Ovary (tissue), 3 donors: ENCODE measurements at regions not wholly inside any gene's neighbourhood (a gene's known extent, or its start where the extent isn't known, plus 50 kb on each side); places are given as distances from the start of the nearest gene placed in this dataset.

Experiments used
- CTCF ChIP-seq, 3 donors: fragments of 450-650 bp in 2 of 3; fragments of 200-600 bp in 1 of 3; IDR thresholded peaks; one replicate each; pipeline versions ENCODE4 v1.5.1 to v1.8.0; 2016 to 2022; ENCODE audit warnings: antibody characterized with exemption in 3 of 3, mild to moderate bottlenecking in 1 of 3
- POLR2A ChIP-seq: fragments of 450-650 bp; IDR thresholded peaks from one replicate; pipeline ENCODE4 v1.6.1; 2017; ENCODE audit warnings: antibody characterized with exemption, mild to moderate bottlenecking, moderate library complexity
- donor health status: DM: no; HTN: no; CAD: no.

GRCh38 chr12:131620946-131621681 is 89.8 kb upstream of the SFSWAP start:
- TF ChIP-seq CTCF (IDR thresholded peaks at IDR 0.05) = no peak
- no peak for TF ChIP-seq POLR2A
